Inflammatory macrophage treated with lipopolysaccharide for 1 hour (primary cell): ENCODE measurements at regions not wholly inside any gene's neighbourhood (a gene's known extent, or its start where the extent isn't known, plus 50 kb on each side); places are given as distances from the start of the nearest gene placed in this dataset.
A peak's percentile ranks its signal among the peaks of the same experiment; 100 is the strongest.

Experiments used
- DNase-seq, 2 donors: peaks; one replicate each; pipeline ENCODE4 v3.0.0-alpha.2; 2020 to 2022

- no peak for DNase-seq
Observed at GRCh38 chr22:26732284-26732683, 74.9 kb downstream of the MIAT start.

- DNase-seq = no peak
Observed at GRCh38 chr22:26734339-26735018, 77.1 kb downstream of the MIAT start.

- DNase-seq = no peak
Observed at GRCh38 chr22:26735019-26735409, 77.6 kb downstream of the MIAT start.

- no peak for DNase-seq
Observed at GRCh38 chr22:26737262-26737661, 79.9 kb downstream of the MIAT start.

- no peak for DNase-seq
Observed at GRCh38 chr22:26740253-26740652, 82.9 kb downstream of the MIAT start.

GRCh38 chr22:26743149-26743548 is 85.8 kb downstream of the MIAT start:
- DNase-seq = no peak

GRCh38 chr22:26744892-26745808 is 87.8 kb downstream of the MIAT start:
- no peak for DNase-seq

GRCh38 chr22:26746311-26746710 is 88.9 kb downstream of the MIAT start:
- DNase-seq = no peak

- no peak for DNase-seq
Observed at GRCh38 chr22:26748845-26749244, 91.5 kb downstream of the MIAT start.

GRCh38 chr22:26751217-26751616 is 93.8 kb downstream of the MIAT start:
- DNase-seq = no peak

GRCh38 chr22:26753125-26753862 is 95.9 kb downstream of the MIAT start:
- DNase-seq = no peak

- DNase-seq = peak; percentile 2 to 58
Observed at GRCh38 chr22:26756675-26757293, 99.4 kb downstream of the MIAT start.

- DNase-seq = no peak
Observed at GRCh38 chr22:26757496-26757895, 100.1 kb downstream of the MIAT start.

- DNase-seq = no peak
Observed at GRCh38 chr22:26762503-26763472, 105.4 kb downstream of the MIAT start.

- no peak for DNase-seq
Observed at GRCh38 chr22:26763633-26764361, 106.4 kb downstream of the MIAT start.

- DNase-seq = no peak
Observed at GRCh38 chr22:26766510-26767350, 109.3 kb downstream of the MIAT start.

- peak; percentile 23 to 35 for DNase-seq
Observed at GRCh38 chr22:26767351-26768155, 110.2 kb downstream of the MIAT start.

GRCh38 chr22:26768156-26768515 is 110.7 kb downstream of the MIAT start:
- DNase-seq = no peak

GRCh38 chr22:26768952-26769351 is 111.6 kb downstream of the MIAT start:
- DNase-seq = peak; percentile 58 to 59
